Activated CD4-positive, alpha-beta T cell treated with anti-CD3 and anti-CD28 coated beads, Interleukin-2, amount 10 ng/mL, durations not matched to agents 7 days and 5 days (primary cell): ENCODE measurements at regions not wholly inside any gene's neighbourhood (a gene's known extent, or its start where the extent isn't known, plus 50 kb on each side); places are given as distances from the start of the nearest gene placed in this dataset.

Experiments
- CTCF ChIA-PET: fragments of 350-600 bp; sonication (Branson Sonifier 250); formaldehyde crosslinking; loops from one replicate; lab custom pipeline; 2021; ENCODE audit warnings: antibody characterized with exemption; lab: Charles Lee
- POLR2A ChIA-PET: fragments of 350-600 bp; sonication (Branson Sonifier 250); formaldehyde crosslinking; loops from one replicate; lab custom pipeline; 2021; ENCODE audit warnings: antibody characterized with exemption; lab: Charles Lee
- DNase-seq: peaks from one replicate; pipeline ENCODE4 v3.0.0-alpha.2; 2020
- H3K27ac Mint-ChIP-seq: one replicate; pipeline ENCODE4 v1.8.0; 2021; ENCODE audit warnings: mild to moderate bottlenecking, moderate library complexity, mixed read lengths
- H3K27me3 Mint-ChIP-seq: one replicate; pipeline ENCODE4 v1.8.0; 2021; ENCODE audit warnings: mixed read lengths
- H3K36me3 Mint-ChIP-seq: one replicate; pipeline ENCODE4 v1.8.0; 2021; ENCODE audit warnings: low read depth, mixed read lengths
- H3K4me1 Mint-ChIP-seq: one replicate; pipeline ENCODE4 v1.8.0; 2021; ENCODE audit warnings: mixed read lengths
- H3K4me3 Mint-ChIP-seq: one replicate; pipeline ENCODE4 v1.8.0; 2021; ENCODE audit warnings: mild to moderate bottlenecking, moderate library complexity, mixed read lengths
- H3K9me3 Mint-ChIP-seq: one replicate; pipeline ENCODE4 v1.8.0; 2021; ENCODE audit warnings: mixed read lengths

DNA sequence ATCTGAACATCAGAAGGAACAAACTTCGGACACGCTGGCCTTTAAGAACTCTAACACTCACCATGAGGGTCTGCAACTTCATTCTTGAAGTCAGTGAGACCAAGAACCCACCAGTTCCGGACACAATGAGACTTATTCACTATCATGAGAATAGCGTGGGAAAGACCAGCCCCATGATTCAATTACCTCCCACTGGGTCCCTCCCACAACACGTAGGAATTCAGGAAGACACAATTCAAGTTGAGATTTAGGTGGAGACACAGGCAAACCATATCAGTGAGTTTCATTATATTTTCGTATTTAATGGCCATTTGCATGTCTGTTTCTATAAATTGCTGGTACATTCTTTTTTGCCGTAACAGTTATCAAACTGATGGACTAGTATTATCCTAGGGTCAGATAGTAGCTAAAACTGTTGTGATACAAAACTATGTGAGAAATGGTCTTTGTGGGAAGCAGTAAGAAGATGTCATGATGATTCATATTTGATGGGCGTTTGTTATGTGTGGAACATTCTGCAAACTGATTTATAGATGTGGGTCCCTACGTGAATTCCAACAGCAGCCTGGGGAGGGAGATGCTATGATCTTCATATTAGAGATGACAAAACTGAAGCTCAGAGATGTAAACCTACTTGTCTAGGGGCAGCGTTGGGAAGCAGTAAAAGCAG, 282.4 kb upstream of the TMEM132C start:
- Mint-ChIP-seq H3K9me3 (peaks cover 23% of the 10 kb centered on the region), H3K27me3 (no peaks in the 10 kb centered on the region), H3K36me3 (no peaks in the 10 kb centered on the region), H3K4me1 (no peaks in the 10 kb centered on the region), H3K27ac (no peak overlapping the region), H3K4me3 (no peak overlapping the region)
- no peak for DNase-seq
- CTCF ChIA-PET = no interaction called here
- POLR2A ChIA-PET = no interaction called here

DNA sequence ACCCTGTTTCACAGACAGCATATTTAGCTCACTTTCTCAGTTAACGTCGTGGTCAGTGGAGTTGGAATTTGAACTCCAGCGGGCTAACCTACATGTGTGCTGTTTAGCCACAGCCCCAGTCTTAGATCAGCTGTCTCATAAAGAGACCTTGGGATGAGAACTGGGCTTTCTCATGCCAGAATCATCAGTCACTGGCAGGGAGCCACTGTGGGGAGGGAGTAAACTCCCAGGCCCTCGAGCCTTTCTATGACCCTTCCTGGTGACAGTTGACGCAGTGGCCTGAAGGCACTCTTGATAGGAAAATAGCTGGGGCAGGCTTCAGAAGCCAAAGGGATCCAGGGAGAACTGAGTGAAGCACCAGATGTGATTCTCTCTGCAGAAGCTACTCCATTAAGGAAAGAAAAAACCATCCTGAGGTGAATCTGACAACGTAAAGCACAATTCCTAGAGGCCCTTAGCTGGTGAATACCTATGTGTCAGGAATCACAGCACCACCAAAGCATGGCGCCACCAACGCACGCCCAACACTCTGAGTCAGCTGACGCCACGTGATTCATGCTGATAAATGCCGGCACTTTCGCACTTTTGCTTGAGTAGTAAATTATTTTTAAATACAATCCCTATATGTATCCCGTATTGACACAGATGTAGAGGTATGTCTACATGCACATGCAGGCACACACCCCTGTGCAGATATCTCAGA, 279.6 kb upstream of the TMEM132C start:
- no peak overlapping the region for H3K4me3 Mint-ChIP-seq
- no peaks in the 10 kb centered on the region for H3K4me1 Mint-ChIP-seq
- no peak overlapping the region for H3K27ac Mint-ChIP-seq
- peaks cover 25% of the 10 kb centered on the region for H3K9me3 Mint-ChIP-seq
- DNase-seq = no peak
- no peaks in the 10 kb centered on the region for H3K27me3 Mint-ChIP-seq
- H3K36me3 Mint-ChIP-seq = no peaks in the 10 kb centered on the region
- CTCF ChIA-PET = no interaction called here
- POLR2A ChIA-PET = no interaction called here

DNA sequence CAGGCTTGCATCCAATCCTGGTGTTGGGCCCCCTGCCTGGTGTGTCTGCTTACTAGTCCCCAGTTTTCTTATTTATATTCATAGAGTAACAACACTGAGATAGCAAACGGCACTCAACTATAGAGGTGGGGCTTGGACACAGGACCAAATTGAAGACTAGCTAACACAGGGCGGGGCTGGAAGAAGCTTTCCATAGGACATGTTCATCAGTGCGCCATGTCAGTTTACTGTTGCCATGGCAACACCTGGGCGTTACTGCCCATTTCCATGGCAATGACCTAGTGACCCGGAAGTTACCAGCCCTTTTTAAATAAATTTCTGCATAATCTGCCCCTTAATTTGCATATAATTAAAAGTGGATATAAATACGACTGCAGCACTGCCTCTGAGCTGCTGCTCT, 275.5 kb upstream of the TMEM132C start:
- CTCF ChIA-PET = no interaction called here
- Mint-ChIP-seq H3K4me1 (no peaks in the 10 kb centered on the region), H3K36me3 (no peaks in the 10 kb centered on the region)

DNA sequence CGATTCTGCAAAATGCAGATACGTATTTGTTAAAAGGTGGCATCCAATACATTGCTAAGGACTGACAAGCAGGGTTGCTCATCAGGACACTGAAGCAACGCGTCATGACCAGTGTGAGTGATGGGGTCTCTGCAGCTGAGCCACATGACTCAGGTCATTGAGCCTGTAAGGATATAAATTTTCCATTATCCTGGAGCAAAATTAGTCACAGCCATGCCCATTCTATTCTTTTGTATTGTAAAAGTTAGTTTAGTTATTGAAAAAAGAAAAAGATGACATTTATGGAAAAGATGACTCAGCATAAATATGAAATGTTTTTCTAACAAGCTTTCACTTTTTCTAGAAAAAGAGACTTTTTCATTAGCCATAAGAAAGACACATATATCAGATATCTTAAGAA, 268.0 kb upstream of the TMEM132C start:
- ChIA-PET CTCF (no interaction called here), POLR2A (no interaction called here)
- Mint-ChIP-seq H3K4me1 (no peaks in the 10 kb centered on the region), H3K9me3 (peaks cover 5% of the 10 kb centered on the region), H3K27me3 (no peaks in the 10 kb centered on the region), H3K36me3 (no peaks in the 10 kb centered on the region), H3K4me3 (no peak overlapping the region), H3K27ac (no peak overlapping the region)
- DNase-seq = no peak

More for the DNA sequence above, 275.5 kb upstream of the TMEM132C start:
- Mint-ChIP-seq H3K27ac (no peak overlapping the region), H3K27me3 (no peaks in the 10 kb centered on the region), H3K4me3 (no peak overlapping the region), H3K9me3 (peaks cover 9% of the 10 kb centered on the region)
- POLR2A ChIA-PET = no interaction called here
- DNase-seq = no peak

DNA sequence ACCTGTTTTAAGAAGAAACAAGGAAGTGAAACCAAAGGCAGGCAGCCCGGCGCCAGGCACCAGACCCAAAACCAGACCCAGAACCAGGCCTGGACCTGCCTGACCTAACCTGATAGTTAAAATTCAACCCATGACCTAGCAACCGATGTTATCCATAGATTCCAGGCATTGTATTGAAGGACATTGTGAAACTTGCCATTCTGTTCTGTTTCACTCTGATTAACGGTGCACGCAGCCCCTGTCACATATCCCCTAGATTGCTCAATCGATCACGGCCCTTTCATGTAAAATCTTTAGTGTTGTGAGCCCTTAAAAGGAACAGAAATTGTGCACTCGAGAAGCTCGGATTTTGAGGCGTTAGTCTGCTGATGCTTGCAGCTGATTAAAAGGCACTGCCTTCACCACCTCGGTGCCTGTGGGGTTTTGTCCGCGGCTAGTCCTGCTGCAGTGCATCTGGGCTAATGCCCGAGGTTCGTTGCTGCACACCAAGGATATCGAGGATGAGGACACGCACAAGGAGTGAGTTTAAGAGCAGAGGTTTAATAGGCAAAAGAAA, 262.5 kb upstream of the TMEM132C start:
- ChIA-PET CTCF (no interaction called here), POLR2A (no interaction called here)
- no peaks in the 10 kb centered on the region for H3K36me3 Mint-ChIP-seq
- H3K4me1 Mint-ChIP-seq = no peaks in the 10 kb centered on the region
- no peak for DNase-seq
- H3K9me3 Mint-ChIP-seq = peaks cover 6% of the 10 kb centered on the region
- H3K27me3 Mint-ChIP-seq = no peaks in the 10 kb centered on the region
- H3K4me3 Mint-ChIP-seq = no peak overlapping the region
- H3K27ac Mint-ChIP-seq = no peak overlapping the region

DNA sequence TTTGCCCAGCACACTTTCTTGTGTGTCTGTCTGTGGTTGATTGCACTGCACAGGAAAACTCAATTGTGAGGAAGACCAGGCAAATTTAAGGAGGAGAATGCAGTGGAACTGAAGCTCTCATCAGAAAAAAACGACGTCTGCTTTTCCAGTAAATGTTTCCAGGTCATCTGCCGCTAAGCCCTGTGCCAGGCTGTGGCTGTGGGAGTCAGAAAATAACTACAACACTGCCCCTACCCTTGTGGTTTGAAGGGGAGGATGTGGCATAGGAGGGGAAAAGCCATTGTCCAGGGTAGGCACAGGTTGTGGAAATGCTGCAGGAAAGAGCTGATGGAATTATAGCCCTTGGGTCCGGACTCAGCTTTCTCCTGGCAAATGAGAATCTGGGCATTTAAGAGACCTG, 259.7 kb upstream of the TMEM132C start:
- POLR2A ChIA-PET = no interaction called here
- H3K4me1 Mint-ChIP-seq = no peaks in the 10 kb centered on the region
- no peaks in the 10 kb centered on the region for H3K36me3 Mint-ChIP-seq

DNA sequence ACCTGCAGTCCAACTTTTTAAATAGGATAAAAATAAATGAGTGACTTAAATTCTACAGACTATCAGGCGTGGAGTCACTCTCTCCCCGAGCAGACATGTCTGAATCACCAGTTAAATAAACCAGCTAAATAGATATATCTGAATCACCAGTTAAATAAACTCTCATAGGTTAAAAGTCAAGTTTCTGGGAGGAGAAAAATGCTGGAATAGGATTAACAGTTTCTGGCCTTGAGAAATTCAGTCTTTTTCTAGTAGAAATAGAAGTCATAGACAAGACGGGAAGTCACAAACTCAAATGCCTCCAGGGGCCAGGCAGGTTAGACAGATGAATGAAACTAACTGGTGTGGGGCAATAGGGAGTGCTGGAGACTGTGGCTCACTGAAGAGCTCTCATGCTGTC, 258.6 kb upstream of the TMEM132C start:
- POLR2A ChIA-PET = no interaction called here
- Mint-ChIP-seq H3K9me3 (peaks cover 4% of the 10 kb centered on the region), H3K36me3 (no peaks in the 10 kb centered on the region), H3K4me3 (no peak overlapping the region), H3K27me3 (no peaks in the 10 kb centered on the region), H3K27ac (no peak overlapping the region), H3K4me1 (no peaks in the 10 kb centered on the region)
- no peak for DNase-seq
- CTCF ChIA-PET = no interaction called here

More for the DNA sequence above, 259.7 kb upstream of the TMEM132C start:
- CTCF ChIA-PET = no interaction called here
- Mint-ChIP-seq H3K4me3 (no peak overlapping the region), H3K27ac (no peak overlapping the region), H3K9me3 (peaks cover 4% of the 10 kb centered on the region), H3K27me3 (no peaks in the 10 kb centered on the region)
- DNase-seq = no peak

DNA sequence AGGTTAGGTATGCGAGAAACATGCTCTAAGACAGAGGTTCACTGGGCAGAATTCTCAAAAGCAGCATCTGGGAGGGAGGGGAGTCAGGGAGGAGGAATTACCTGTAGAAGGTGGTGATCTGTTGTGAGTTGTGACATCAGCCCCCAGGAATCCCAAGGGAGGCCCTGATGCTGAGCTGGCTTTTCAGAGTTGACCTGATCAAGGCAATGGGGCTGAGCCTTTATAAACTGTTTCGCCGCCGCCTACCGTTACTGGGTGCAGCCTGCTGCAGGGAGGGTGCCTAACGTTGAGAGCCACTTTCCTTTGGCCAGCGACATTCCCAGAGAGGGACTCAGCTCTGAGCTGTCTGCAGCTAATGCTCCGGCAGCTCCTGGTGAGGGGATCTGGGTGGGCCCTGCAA, 257.9 kb upstream of the TMEM132C start:
- CTCF ChIA-PET = no interaction called here

DNA sequence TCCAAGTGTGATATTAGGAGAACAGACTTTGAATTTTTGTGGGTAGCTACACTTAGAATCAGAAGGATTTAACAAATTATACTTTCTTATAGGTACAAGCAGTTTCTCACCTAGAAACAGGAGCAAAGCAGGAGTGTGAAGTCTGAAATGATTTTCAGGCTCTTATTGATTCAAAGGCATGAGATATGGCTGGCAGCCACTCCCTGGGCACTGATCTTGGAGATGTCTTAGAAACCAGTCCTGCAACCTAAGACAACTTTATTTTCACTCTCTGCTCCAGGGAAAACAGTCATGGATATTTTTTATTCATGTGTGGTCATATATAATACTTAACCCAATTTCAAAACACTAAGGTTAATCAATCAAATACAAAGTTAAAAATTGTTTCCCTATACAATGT, 254.9 kb upstream of the TMEM132C start:
- Mint-ChIP-seq H3K27me3 (no peaks in the 10 kb centered on the region), H3K27ac (no peak overlapping the region), H3K4me3 (no peak overlapping the region), H3K9me3 (no peaks in the 10 kb centered on the region), H3K36me3 (no peaks in the 10 kb centered on the region), H3K4me1 (no peaks in the 10 kb centered on the region)
- ChIA-PET CTCF (no interaction called here), POLR2A (no interaction called here)
- DNase-seq = no peak

More for the DNA sequence above, 257.9 kb upstream of the TMEM132C start:
- POLR2A ChIA-PET = no interaction called here
- DNase-seq = no peak
- Mint-ChIP-seq H3K9me3 (peaks cover 4% of the 10 kb centered on the region), H3K27me3 (no peaks in the 10 kb centered on the region), H3K4me3 (no peak overlapping the region), H3K36me3 (no peaks in the 10 kb centered on the region), H3K27ac (no peak overlapping the region), H3K4me1 (no peaks in the 10 kb centered on the region)

DNA sequence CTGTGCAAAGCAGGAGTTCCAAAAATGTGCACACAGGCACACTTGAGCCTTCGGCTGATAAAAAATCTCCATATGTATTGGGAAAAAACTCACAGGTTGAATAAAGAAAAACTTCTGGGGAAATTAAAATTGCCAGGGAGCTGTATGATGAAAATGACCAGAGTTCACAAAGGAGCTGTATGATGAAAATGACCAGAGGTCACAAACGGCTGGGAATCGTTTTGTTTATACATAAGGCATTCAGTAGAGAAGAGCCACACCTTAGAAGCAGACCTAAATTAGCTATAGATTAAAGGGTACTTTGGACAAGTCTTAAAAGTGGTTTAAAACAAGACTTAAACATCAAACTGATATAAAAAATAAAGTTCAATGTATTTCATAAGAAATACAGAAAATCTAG, 251.7 kb upstream of the TMEM132C start:
- no peak for DNase-seq
- H3K27ac Mint-ChIP-seq = no peak overlapping the region
- H3K4me1 Mint-ChIP-seq = no peaks in the 10 kb centered on the region
- POLR2A ChIA-PET = interaction anchor here (0.6 kb wide), 1 partner anchor 1736 kb away, joined by 3 read pairs; no protein-coding TSS in a partner anchor
- CTCF ChIA-PET = no interaction called here
- H3K4me3 Mint-ChIP-seq = no peak overlapping the region
- no peaks in the 10 kb centered on the region for H3K36me3 Mint-ChIP-seq
- peaks cover 3% of the 10 kb centered on the region for H3K9me3 Mint-ChIP-seq
- H3K27me3 Mint-ChIP-seq = no peaks in the 10 kb centered on the region

DNA sequence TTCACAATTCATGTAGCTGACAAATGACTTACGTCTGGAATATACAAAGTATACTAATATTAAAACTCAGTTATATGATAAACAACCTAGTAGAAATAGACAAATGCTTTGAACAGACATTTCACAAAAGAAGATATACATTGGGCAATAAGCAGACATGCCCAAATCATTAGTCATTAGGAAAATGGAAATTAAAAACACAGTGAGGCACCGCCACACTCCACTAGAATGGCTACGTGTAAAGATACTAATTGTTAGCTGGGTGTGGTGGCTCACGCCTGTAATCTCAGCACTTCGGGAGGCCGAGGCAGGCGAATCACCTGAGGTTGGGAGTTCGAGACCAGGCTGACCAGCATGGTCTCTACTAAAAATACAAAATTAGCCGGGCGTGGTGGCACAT, 248.9 kb upstream of the TMEM132C start:
- Mint-ChIP-seq H3K9me3 (peaks cover 7% of the 10 kb centered on the region), H3K4me1 (no peaks in the 10 kb centered on the region), H3K27ac (no peak overlapping the region), H3K27me3 (no peaks in the 10 kb centered on the region), H3K36me3 (no peaks in the 10 kb centered on the region), H3K4me3 (no peak overlapping the region)
- CTCF ChIA-PET = no interaction called here
- no peak for DNase-seq
- POLR2A ChIA-PET = no interaction called here

DNA sequence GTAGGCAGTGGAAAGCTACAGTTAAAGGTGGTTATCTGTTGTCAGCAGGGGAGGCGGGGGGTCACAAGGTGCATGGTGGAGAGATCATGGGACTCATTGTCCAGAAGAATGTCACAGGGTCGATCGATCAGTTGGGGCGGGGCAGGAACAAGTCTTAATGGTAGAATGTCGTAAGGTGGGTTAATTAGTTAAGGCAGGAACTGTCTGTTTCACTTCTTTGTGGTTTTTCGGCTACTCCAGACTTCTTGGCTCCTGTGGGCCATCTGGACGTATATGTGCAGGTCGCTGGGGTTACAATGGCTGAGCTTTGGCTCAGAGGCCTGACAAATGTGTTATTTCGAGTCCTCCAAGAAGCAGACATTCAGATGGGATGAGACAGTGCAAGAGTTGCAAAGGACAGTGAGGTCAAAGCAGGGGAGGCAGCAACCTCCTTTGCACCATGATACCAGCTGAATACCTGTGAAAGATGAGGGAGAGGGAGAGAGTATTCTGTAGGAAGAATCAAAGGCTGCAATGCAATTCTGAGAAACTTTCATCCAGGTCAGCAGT, 246.9 kb upstream of the TMEM132C start:
- H3K9me3 Mint-ChIP-seq = peaks cover 7% of the 10 kb centered on the region
- DNase-seq = no peak
- H3K27ac Mint-ChIP-seq = no peak overlapping the region
- ChIA-PET CTCF (no interaction called here), POLR2A (no interaction called here)
- H3K27me3 Mint-ChIP-seq = no peaks in the 10 kb centered on the region
- H3K4me1 Mint-ChIP-seq = no peaks in the 10 kb centered on the region
- H3K4me3 Mint-ChIP-seq = no peak overlapping the region
- no peaks in the 10 kb centered on the region for H3K36me3 Mint-ChIP-seq

DNA sequence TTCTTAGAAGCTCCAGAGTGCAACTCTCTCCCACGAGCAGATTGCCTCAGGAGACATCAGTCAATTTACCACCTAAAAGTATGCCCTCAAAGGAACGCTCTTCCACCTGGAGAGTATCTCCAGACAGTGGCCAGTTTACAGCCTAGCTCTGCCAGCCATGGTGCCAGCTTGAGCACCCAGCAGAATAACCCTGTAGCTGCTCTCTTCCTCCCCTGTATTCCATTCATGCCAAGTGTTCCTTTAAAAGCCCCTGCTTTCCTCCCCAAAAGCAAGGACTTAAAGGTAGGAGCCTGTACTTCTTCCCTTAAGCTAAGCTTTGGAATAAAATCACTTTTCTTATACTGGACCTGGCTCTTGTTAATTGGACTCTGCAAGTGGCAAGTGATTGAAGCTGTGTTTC, 245.4 kb upstream of the TMEM132C start:
- DNase-seq = no peak
- Mint-ChIP-seq H3K27ac (no peak overlapping the region), H3K36me3 (no peaks in the 10 kb centered on the region), H3K27me3 (no peaks in the 10 kb centered on the region), H3K4me3 (no peak overlapping the region), H3K4me1 (no peaks in the 10 kb centered on the region), H3K9me3 (peaks cover 7% of the 10 kb centered on the region)
- ChIA-PET POLR2A (no interaction called here), CTCF (no interaction called here)
